GM12878 (cell line): ENCODE measurements at regions not wholly inside any gene's neighbourhood (a gene's known extent, or its start where the extent isn't known, plus 50 kb on each side); places are given as distances from the start of the nearest gene placed in this dataset.

Source experiments
- ATAC-seq: fragments of 200-7000 bp; cut with Tn5 transposase; 3 replicates; pipeline ENCODE4 v1.9.1; 2020; ENCODE audit warnings: mild to moderate bottlenecking, moderate library complexity
- BruUV-seq: library from RNA; stranded (reverse); fragments of 400-500 nt; replicated peaks from 2 replicates; lab custom pipeline; 2021; lab: Mats Ljungman, UMichigan
- CTCF ChIA-PET: fragments of 300-600 bp; sonication (Branson Sonifier 250); formaldehyde crosslinking; extraction: SDS; loops from one replicate; lab custom pipeline; 2021; ENCODE audit warnings: inconsistent platforms; lab: Yijun Ruan, JAX
- POLR2A ChIA-PET: fragments of 350-600 bp; formaldehyde crosslinking; extraction: SDS; loops from one replicate; lab custom pipeline; 2021; ENCODE audit warnings: inconsistent platforms; lab: Charles Lee
- RAD21 ChIA-PET: fragments of 300-600 bp; sonication (Branson Sonifier 250); formaldehyde crosslinking; loops from one replicate; lab custom pipeline; 2023; ENCODE audit warnings: antibody characterized with exemption; ENCODE audit not compliant: unreplicated experiment; lab: Charles Lee
- SMC1A ChIA-PET: fragments of 300-600 bp; sonication (Branson Sonifier 250); formaldehyde crosslinking; loops from one replicate; lab custom pipeline; 2023; ENCODE audit not compliant: unreplicated experiment, uncharacterized antibody; lab: Charles Lee
- DNase-seq: peaks from one replicate; pipeline ENCODE4 v3.0.0-alpha.2; 2011; ENCODE audit warnings: low read depth, low spot score
- FAIRE-seq: peaks from 3 replicates; lab custom pipeline; 2011; peaks lifted over from hg19 to GRCh38; lab: Jason Lieb, UNC
- H2AFZ ChIP-seq: 2 replicates; pipeline ENCODE4 v1.6.0; 2011; ENCODE audit warnings: low read depth, low read length, control low read depth; ENCODE audit not compliant: control insufficient read depth
- H3K27ac ChIP-seq: 2 replicates; pipeline ENCODE4 v1.5.1; 2011; ENCODE audit warnings: control low read depth; ENCODE audit not compliant: control insufficient read depth, insufficient read depth
- H3K27me3 ChIP-seq, 2 experiments: replicated peaks in 1 of 2; 2 replicates each; pipeline versions ENCODE4 v1.6.0 to v1.6.1; 2011; ENCODE audit warnings: low read length in 1 of 2; ENCODE audit not compliant: control insufficient read depth in 2 of 2, insufficient read depth in 2 of 2
- H3K36me3 ChIP-seq, 2 experiments: 2 replicates each; pipeline ENCODE4 v1.5.1; 2011; ENCODE audit warnings: low read length in 1 of 2; ENCODE audit not compliant: control insufficient read depth in 2 of 2, insufficient read depth in 2 of 2
- H3K4me1 ChIP-seq: 2 replicates; pipeline ENCODE4 v1.6.1; 2011; ENCODE audit warnings: mild to moderate bottlenecking, low read length, moderate library complexity, mixed read lengths; ENCODE audit not compliant: control insufficient read depth, insufficient read depth
- H3K4me2 ChIP-seq: 2 replicates; pipeline ENCODE4 v1.6.0; 2011; ENCODE audit warnings: control low read depth; ENCODE audit not compliant: control insufficient read depth, insufficient read depth
- H3K4me3 ChIP-seq: fragments of 200-600 bp; sonication (generic); 2 replicates; pipeline ENCODE4 v1.5.1; 2016
- H3K79me2 ChIP-seq: 2 replicates; pipeline ENCODE4 v1.6.0; 2011; ENCODE audit warnings: low read length; ENCODE audit not compliant: control insufficient read depth, insufficient read depth
- H3K9ac ChIP-seq: 2 replicates; pipeline ENCODE4 v1.8.0; 2011; ENCODE audit warnings: low read length, control low read depth, mixed read lengths; ENCODE audit not compliant: control insufficient read depth, insufficient read depth
- H3K9me3 ChIP-seq: replicated peaks from 3 replicates; pipeline ENCODE4 v1.5.1; 2011; ENCODE audit warnings: mild to moderate bottlenecking, low read length; ENCODE audit not compliant: control insufficient read depth, insufficient read depth
- H4K20me1 ChIP-seq: 2 replicates; pipeline ENCODE4 v1.6.0; 2011; ENCODE audit not compliant: control insufficient read depth, insufficient read depth
- BCL3 ChIP-seq: IDR thresholded peaks from 2 replicates; pipeline ENCODE4 v1.6.1; 2011; ENCODE audit warnings: borderline replicate concordance, low read depth, mild to moderate bottlenecking, moderate library complexity, low read length; ENCODE audit not compliant: insufficient read depth, poor library complexity, severe bottlenecking
- BHLHE40 ChIP-seq, 2 experiments: fragments of 450-650 bp in 1 of 2; IDR thresholded peaks; 2 replicates each; pipeline ENCODE4 v1.6.1; 2011 to 2017; ENCODE audit warnings: low read depth in 2 of 2, borderline replicate concordance in 1 of 2, improper control_type of control experiment in 1 of 2, low read length in 1 of 2, mild to moderate bottlenecking in 1 of 2
- CHD1 ChIP-seq: IDR thresholded peaks from 2 replicates; pipeline ENCODE4 v1.6.1; 2012; ENCODE audit warnings: low read depth, low read length, improper control_type of control experiment
- CREM ChIP-seq: IDR thresholded peaks from 2 replicates; pipeline ENCODE4 v1.6.1; 2014; ENCODE audit warnings: antibody characterized with exemption, low read depth
- EED ChIP-seq: sonication (generic); IDR thresholded peaks from 2 replicates; pipeline ENCODE4 v1.6.1; 2016; ENCODE audit warnings: antibody characterized with exemption, low read depth
- IRF5 ChIP-seq: fragments of 450-650 bp; IDR thresholded peaks from 2 replicates; pipeline ENCODE4 v1.6.1; 2017; ENCODE audit warnings: borderline replicate concordance
- JUND ChIP-seq: IDR thresholded peaks from 2 replicates; pipeline ENCODE4 v1.6.1; 2012; ENCODE audit warnings: low read depth, mild to moderate bottlenecking, low read length, improper control_type of control experiment, moderate library complexity
- NFXL1 ChIP-seq: fragments of 450-650 bp; IDR thresholded peaks from 2 replicates; pipeline ENCODE4 v1.6.1; 2017; ENCODE audit warnings: antibody characterized with exemption, mild to moderate bottlenecking, borderline replicate concordance
- NR2C1 ChIP-seq: fragments of 450-650 bp; IDR thresholded peaks from 2 replicates; pipeline ENCODE4 v1.6.1; 2017; ENCODE audit warnings: antibody characterized with exemption, mild to moderate bottlenecking, moderate library complexity
- NR2F1 ChIP-seq: fragments of 450-650 bp; conservative IDR thresholded peaks from 2 replicates; pipeline ENCODE4 v1.6.1; 2017; ENCODE audit warnings: mild to moderate bottlenecking
- REST ChIP-seq: IDR thresholded peaks from 2 replicates; pipeline ENCODE4 v1.6.1; 2012; ENCODE audit warnings: mild to moderate bottlenecking, low read depth, low read length
- SIN3A ChIP-seq: IDR thresholded peaks from 2 replicates; pipeline ENCODE4 v1.6.1; 2012; ENCODE audit warnings: low read depth, low read length, improper control_type of control experiment
- TARDBP ChIP-seq: IDR thresholded peaks from 2 replicates; pipeline ENCODE4 v1.6.1; 2016; ENCODE audit warnings: borderline replicate concordance
- TCF3 ChIP-seq: IDR thresholded peaks from 2 replicates; pipeline ENCODE4 v1.6.1; 2012; ENCODE audit warnings: low read depth, mild to moderate bottlenecking, low read length, borderline replicate concordance; ENCODE audit not compliant: insufficient read depth
- WRNIP1 ChIP-seq: IDR thresholded peaks from 2 replicates; pipeline ENCODE4 v1.6.1; 2011; ENCODE audit warnings: low read depth, low read length, improper control_type of control experiment, borderline replicate concordance
- WGBS: methylation state at CpG from one replicate; pipeline ENCODE4 v1.1.6; 2016; ENCODE audit warnings: low lambda C conversion rate; ENCODE audit not compliant: insufficient replicate concordance, insufficient coverage; ENCODE audit errors: missing lambda C conversion rate; 5-methylcytosine and 5-hydroxymethylcytosine counted together
- in situ Hi-C: fragments of 300-500 bp; cut with MboI; formaldehyde crosslinking; loops from 9 replicates; pipeline ENCODE4 v1.14.3; 2018; ENCODE audit warnings: mixed read lengths
- intact Hi-C: fragments of 100-400 bp; cut with micrococcal nuclease; formaldehyde crosslinking; loops from one replicate; pipeline ENCODE4 v1.14.2; 2022; ENCODE audit not compliant: unreplicated experiment

- no peak overlapping the region for H3K9ac ChIP-seq
- no peak for TF ChIP-seq TCF3
- TF ChIP-seq EED = no peak
- no peak for TF ChIP-seq CREM
- no peak for TF ChIP-seq SIN3A
- TF ChIP-seq NR2F1 = no peak
- no peak for TF ChIP-seq CHD1
- no peak for TF ChIP-seq NR2C1
- TF ChIP-seq BCL3 = no peak
- TF ChIP-seq WRNIP1 = no peak
- no peak for TF ChIP-seq REST
- no peak for TF ChIP-seq BHLHE40 (IDR thresholded peaks at IDR 0.05; ENCODE audit: borderline replicate concordance in 1 of 2, low read depth in 2 of 2, low read length in 1 of 2)
- TF ChIP-seq NFXL1 = no peak
- no peak for TF ChIP-seq JUND
- no peak for TF ChIP-seq IRF5
- TF ChIP-seq TARDBP = no peak
- no peaks in the 10 kb centered on the region for H3K79me2 ChIP-seq
- ATAC-seq (no peak), DNase-seq (no peak), FAIRE-seq (no peak)
- no peaks in the 10 kb centered on the region for H3K27me3 ChIP-seq
- H3K4me2 ChIP-seq = no peak overlapping the region
- H3K27ac ChIP-seq = no peak overlapping the region
- no peaks in the 10 kb centered on the region for H4K20me1 ChIP-seq
- RAD21 ChIA-PET = no interaction called here
- intact Hi-C loops (no loop called here), in situ Hi-C loops (no loop called here)
- no TSS peak for BruUV-seq
- SMC1A ChIA-PET = interaction anchor here (1.2 kb wide), 1 partner anchor 13 kb away, joined by 5 read pairs; no protein-coding TSS in a partner anchor
- CTCF ChIA-PET = no interaction called here
- no peaks in the 10 kb centered on the region for H3K4me1 ChIP-seq
- POLR2A ChIA-PET = no interaction called here
- H3K4me3 ChIP-seq = no peak overlapping the region
- WGBS = 8% methylated on average over 1 of the region's 1 CpG
- no peaks in the 10 kb centered on the region for H3K9me3 ChIP-seq
- no peaks in the 10 kb centered on the region for H3K36me3 ChIP-seq
- H2AFZ ChIP-seq = no peak overlapping the region
Measured at GRCh38 chr2:154934213-154934612, 235.7 kb downstream of the KCNJ3 start.
